ENCODE measurements at regions not wholly inside any gene's neighbourhood (a gene's known extent, or its start where the extent isn't known, plus 50 kb on each side); places are given as distances from the start of the nearest gene placed in this dataset.

GRCh38 chr18:41353777-41354528, 601.1 kb upstream of the PIK3C3 start:
- H3K4me1 Mint-ChIP-seq = no peaks in the 10 kb centered on the region
- H3K9me3 Mint-ChIP-seq = peaks cover 5% of the 10 kb centered on the region
- Histone ChIP-seq H3K9ac (no peak overlapping the region), H3K4me3 (no peak overlapping the region), H3F3A (ENCODE audit: low read depth) (no peaks in the 10 kb centered on the region), H3K27ac (no peak overlapping the region), H3K79me2 (ENCODE audit: low read depth) (no peaks in the 10 kb centered on the region), H3K4me1 (no peaks in the 10 kb centered on the region), H4K20me1 (ENCODE audit: low read depth) (no peaks in the 10 kb centered on the region), H3K36me3 (no peaks in the 10 kb centered on the region), H3K27me3 (no peaks in the 10 kb centered on the region), H3K9me3 (ENCODE audit: low read depth) (peaks cover 5% of the 10 kb centered on the region), H2AFZ (replicated peaks) (no peak overlapping the region), H3K4me2 (no peak overlapping the region)
- no peak overlapping the region for H3K4me3 Mint-ChIP-seq
- no peaks in the 10 kb centered on the region for H3K36me3 Mint-ChIP-seq
- H3K27ac Mint-ChIP-seq = no peak overlapping the region
- TF ChIP-seq EZH2phosphoT487 (IDR thresholded peaks at IDR 0.05) (no peak), EZH2 (IDR thresholded peaks at IDR 0.05) (no peak), CTCF (IDR thresholded peaks at IDR 0.05) (no peak)
- no peaks in the 10 kb centered on the region for H3K27me3 Mint-ChIP-seq (ENCODE audit: insufficient read depth, low read depth)
- no peak for DNase-seq (ENCODE audit: low spot score)

GRCh38 chr18:41351430-41351829, 603.6 kb upstream of the PIK3C3 start:
- Mint-ChIP-seq H3K4me1 (no peaks in the 10 kb centered on the region), H3K27ac (no peak overlapping the region), H3K36me3 (no peaks in the 10 kb centered on the region), H3K9me3 (no peaks in the 10 kb centered on the region), H3K4me3 (no peak overlapping the region), H3K27me3 (ENCODE audit: insufficient read depth, low read depth) (no peaks in the 10 kb centered on the region)
- no peak overlapping the region for H3K9ac ChIP-seq
- no peak overlapping the region for H3K27ac ChIP-seq
- no peaks in the 10 kb centered on the region for H3F3A ChIP-seq (ENCODE audit: low read depth)
- H3K4me2 ChIP-seq = no peak overlapping the region
- no peaks in the 10 kb centered on the region for H3K36me3 ChIP-seq
- H3K4me1 ChIP-seq = no peaks in the 10 kb centered on the region
- H2AFZ ChIP-seq (replicated peaks) = no peak overlapping the region
- no peaks in the 10 kb centered on the region for H4K20me1 ChIP-seq (ENCODE audit: low read depth)
- DNase-seq (ENCODE audit: low spot score) = no peak
- TF ChIP-seq EZH2 (IDR thresholded peaks at IDR 0.05) = no peak
- TF ChIP-seq CTCF (IDR thresholded peaks at IDR 0.05) = no peak
- no peak for TF ChIP-seq EZH2phosphoT487 (IDR thresholded peaks at IDR 0.05)
- no peaks in the 10 kb centered on the region for H3K9me3 ChIP-seq (ENCODE audit: low read depth)
- no peak overlapping the region for H3K4me3 ChIP-seq
- no peaks in the 10 kb centered on the region for H3K27me3 ChIP-seq
- H3K79me2 ChIP-seq (ENCODE audit: low read depth) = no peaks in the 10 kb centered on the region

GRCh38 chr18:41347057-41347456, 608.0 kb upstream of the PIK3C3 start:
- no peak overlapping the region for H3K4me2 ChIP-seq
- no peak overlapping the region for H3K27ac Mint-ChIP-seq
- no peaks in the 10 kb centered on the region for H3F3A ChIP-seq (ENCODE audit: low read depth)
- H3K79me2 ChIP-seq (ENCODE audit: low read depth) = no peaks in the 10 kb centered on the region
- no peaks in the 10 kb centered on the region for H3K4me1 ChIP-seq
- no peaks in the 10 kb centered on the region for H3K36me3 ChIP-seq
- peaks cover 2% of the 10 kb centered on the region for H3K9me3 Mint-ChIP-seq
- H3K4me3 ChIP-seq = no peak overlapping the region
- no peak for TF ChIP-seq CTCF (IDR thresholded peaks at IDR 0.05)
- no peak for TF ChIP-seq EZH2phosphoT487 (IDR thresholded peaks at IDR 0.05)
- TF ChIP-seq EZH2 (IDR thresholded peaks at IDR 0.05) = no peak
- H3K27me3 ChIP-seq = no peaks in the 10 kb centered on the region
- H2AFZ ChIP-seq (replicated peaks) = no peak overlapping the region
- no peak overlapping the region for H3K4me3 Mint-ChIP-seq
- no peaks in the 10 kb centered on the region for H3K9me3 ChIP-seq (ENCODE audit: low read depth)
- no peaks in the 10 kb centered on the region for H3K36me3 Mint-ChIP-seq
- no peak overlapping the region for H3K27ac ChIP-seq
- no peaks in the 10 kb centered on the region for H3K27me3 Mint-ChIP-seq (ENCODE audit: insufficient read depth, low read depth)
- no peak for DNase-seq (ENCODE audit: low spot score)
- H3K4me1 Mint-ChIP-seq = no peaks in the 10 kb centered on the region
- no peaks in the 10 kb centered on the region for H4K20me1 ChIP-seq (ENCODE audit: low read depth)
- no peak overlapping the region for H3K9ac ChIP-seq
